Ishikawa (cell line): ENCODE measurements at regions not wholly inside any gene's neighbourhood (a gene's known extent, or its start where the extent isn't known, plus 50 kb on each side); places are given as distances from the start of the nearest gene placed in this dataset.

Source experiments
- CEBPB ChIP-seq: IDR thresholded peaks from 2 replicates; pipeline ENCODE4 v1.6.1; 2012
- CREB1 ChIP-seq: IDR thresholded peaks from 2 replicates; pipeline ENCODE4 v1.6.1; 2012; ENCODE audit warnings: low read depth
- FOXM1 ChIP-seq: IDR thresholded peaks from 2 replicates; pipeline ENCODE4 v1.6.1; 2012; ENCODE audit warnings: low read depth, borderline replicate concordance
- TEAD4 ChIP-seq: IDR thresholded peaks from 2 replicates; pipeline ENCODE4 v1.6.1; 2012
- YY1 ChIP-seq: IDR thresholded peaks from 2 replicates; pipeline ENCODE4 v1.6.1; 2012; ENCODE audit warnings: low read depth
- TF ChIP-seq, protein P1 (sequence below): IDR thresholded peaks from 2 replicates; pipeline ENCODE4 v1.6.1; 2012

DNA sequence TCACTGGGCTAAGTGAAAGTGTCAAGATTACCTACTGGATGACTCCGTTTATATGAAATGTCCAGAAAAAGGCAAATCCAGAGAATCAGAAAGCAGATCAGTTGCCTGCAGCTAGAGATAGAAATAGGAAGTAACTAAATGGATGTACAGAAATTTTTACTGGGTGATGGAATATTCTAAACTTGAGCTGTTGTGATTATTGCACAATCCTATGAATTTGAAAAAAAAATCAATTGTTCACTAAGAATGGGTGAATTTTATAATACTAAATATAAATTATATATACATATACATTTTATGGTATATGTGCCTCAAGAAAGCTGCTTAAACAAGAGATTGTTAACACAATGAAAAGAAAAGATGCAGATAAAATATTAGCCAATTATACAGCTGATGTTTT is 181.1 kb upstream of the C16orf82 start:
- TF ChIP-seq CEBPB (no peak), FOXM1 (no peak), CREB1 (no peak), YY1 (no peak), TEAD4 (no peak)
- TF ChIP-seq, protein P1, sequence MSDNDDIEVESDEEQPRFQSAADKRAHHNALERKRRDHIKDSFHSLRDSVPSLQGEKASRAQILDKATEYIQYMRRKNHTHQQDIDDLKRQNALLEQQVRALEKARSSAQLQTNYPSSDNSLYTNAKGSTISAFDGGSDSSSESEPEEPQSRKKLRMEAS, result no peak
